Urinary bladder (tissue), 4 donors: ENCODE measurements at regions not wholly inside any gene's neighbourhood (a gene's known extent, or its start where the extent isn't known, plus 50 kb on each side); places are given as distances from the start of the nearest gene placed in this dataset. TPM values are rescaled to one million over a fixed set of nuclear protein-coding genes. Genes with fewer than 3 reads are reported as not detected.

Source experiments
- DNase-seq: peaks from one replicate; pipeline ENCODE4 v3.0.0-alpha.2; 2015; ENCODE audit errors: extremely low spot score
- H3K27ac ChIP-seq: one replicate; pipeline ENCODE4 v1.5.1; 2013; ENCODE audit warnings: low read depth, mild to moderate bottlenecking, moderate library complexity
- H3K36me3 ChIP-seq: one replicate; pipeline ENCODE4 v1.6.1; 2013; ENCODE audit warnings: mild to moderate bottlenecking, moderate library complexity; ENCODE audit not compliant: insufficient read depth
- H3K4me1 ChIP-seq: one replicate; pipeline ENCODE4 v1.6.1; 2013; ENCODE audit warnings: mild to moderate bottlenecking, moderate library complexity; ENCODE audit not compliant: insufficient read depth
- H3K4me3 ChIP-seq: one replicate; pipeline ENCODE4 v1.5.1; 2013; ENCODE audit warnings: low read depth, low read length
- WGBS: extraction: QIAGEN DNeasy Blood & Tissue Kit; methylation state at CpG from one replicate; pipeline ENCODE4 v1.1.7; 2013; 5-methylcytosine and 5-hydroxymethylcytosine counted together
- small RNA-seq: library from RNA; depleted of rRNA; stranded (forward); fragments of <200 nt; gene quantifications from one replicate; pipeline ENCODE3, GENCODE V24; 2014
- donor health status: healthy with polysubstance abuse.
- donor health status: healthy.

DNA sequence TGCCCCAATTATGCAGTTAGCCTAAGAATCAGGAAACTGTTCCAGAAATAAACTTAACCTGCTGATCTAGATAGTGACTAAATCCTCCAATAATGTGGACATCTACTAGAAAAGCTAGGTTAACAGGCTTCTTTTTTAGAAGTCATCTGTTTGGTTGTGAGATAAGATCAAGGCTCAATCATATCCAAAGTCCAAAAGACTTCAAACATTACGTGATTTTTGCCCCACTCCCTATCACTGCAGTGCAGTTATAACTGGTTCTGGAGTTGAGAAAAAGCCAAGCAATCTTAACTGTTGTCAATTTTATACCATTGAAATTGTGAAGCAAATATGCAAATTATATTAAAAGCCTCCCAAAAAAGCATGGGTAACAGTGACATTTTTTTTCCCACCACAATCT lies 781.4 kb downstream of the KLHL13 start:
- DNase-seq = no peak
- Histone ChIP-seq H3K4me3 (no peak overlapping the region), H3K36me3 (no peaks in the 10 kb centered on the region), H3K27ac (no peak overlapping the region), H3K4me1 (no peaks in the 10 kb centered on the region)
- 65% methylated on average over 1 of the region's 1 CpG for WGBS

GRCh38 chrX:117327373-117327772 lies 789.2 kb downstream of the KLHL13 start:
- 69% methylated on average over 1 of the region's 1 CpG for WGBS
- DNase-seq = no peak
- Histone ChIP-seq H3K4me1 (no peaks in the 10 kb centered on the region), H3K4me3 (no peak overlapping the region), H3K27ac (no peak overlapping the region), H3K36me3 (no peaks in the 10 kb centered on the region)

DNA sequence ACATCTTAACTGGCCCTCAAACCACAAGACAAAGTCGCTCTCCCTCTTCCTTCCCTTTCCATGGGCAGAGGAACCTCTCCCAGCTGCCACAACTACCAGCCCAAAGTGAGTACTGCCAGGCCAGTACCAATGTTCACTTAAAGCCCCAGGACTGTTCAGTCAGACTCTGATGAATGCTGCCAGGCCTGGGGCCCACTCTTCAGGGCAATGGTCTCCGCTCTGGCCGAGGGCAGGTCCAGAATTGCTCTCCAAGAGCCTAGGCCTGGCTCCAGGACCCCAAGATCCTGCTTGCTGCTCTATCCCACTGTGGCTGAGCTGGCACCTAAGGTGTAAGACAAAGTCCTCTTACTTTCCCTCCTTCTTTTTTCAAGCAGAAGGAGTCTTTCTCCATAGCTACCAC lies 790.9 kb downstream of the KLHL13 start:
- Histone ChIP-seq H3K27ac (no peak overlapping the region), H3K4me1 (no peaks in the 10 kb centered on the region), H3K36me3 (no peaks in the 10 kb centered on the region), H3K4me3 (no peak overlapping the region)
- WGBS = 85% methylated on average over 3 of the region's 3 CpGs
- no peak for DNase-seq

DNA sequence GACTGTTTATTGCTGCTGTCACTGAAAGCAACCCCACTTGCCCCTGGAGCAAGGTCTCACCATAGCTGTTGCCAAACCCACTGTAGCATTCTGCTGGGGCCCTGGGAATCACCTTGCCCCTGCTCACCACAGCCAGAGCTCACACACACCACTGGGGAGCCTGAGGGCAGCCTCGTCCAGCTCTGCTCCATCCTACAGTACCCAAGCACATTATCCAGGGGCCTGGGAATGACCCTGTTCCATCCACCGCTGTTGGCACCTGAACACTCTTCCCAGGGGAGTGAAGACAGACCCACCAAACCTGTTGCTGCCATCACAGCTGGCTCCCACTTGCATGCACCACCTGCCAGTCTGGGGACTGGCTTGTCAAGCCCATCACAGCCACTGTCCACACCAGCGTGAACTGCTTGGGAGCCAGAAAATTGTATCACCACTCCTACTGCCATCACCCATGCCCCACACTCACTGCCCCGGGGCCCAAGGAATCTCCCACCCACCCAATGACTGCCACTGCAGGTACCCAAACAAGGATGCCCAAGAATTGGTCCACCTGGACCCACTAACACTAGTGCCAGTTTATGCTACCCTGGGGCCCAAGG lies 811.3 kb downstream of the KLHL13 start:
- Histone ChIP-seq H3K4me1 (no peaks in the 10 kb centered on the region), H3K4me3 (no peak overlapping the region), H3K36me3 (no peaks in the 10 kb centered on the region), H3K27ac (no peak overlapping the region)
- WGBS = 87% methylated on average over 4 of the region's 4 CpGs
- DNase-seq = no peak

GRCh38 chrX:117301086-117301485 lies 815.5 kb downstream of the KLHL13 start:
- Histone ChIP-seq H3K36me3 (no peaks in the 10 kb centered on the region), H3K27ac (no peak overlapping the region), H3K4me3 (no peak overlapping the region), H3K4me1 (no peaks in the 10 kb centered on the region)
- 93% methylated on average over 1 of the region's 1 CpG for WGBS
- no peak for DNase-seq

DNA sequence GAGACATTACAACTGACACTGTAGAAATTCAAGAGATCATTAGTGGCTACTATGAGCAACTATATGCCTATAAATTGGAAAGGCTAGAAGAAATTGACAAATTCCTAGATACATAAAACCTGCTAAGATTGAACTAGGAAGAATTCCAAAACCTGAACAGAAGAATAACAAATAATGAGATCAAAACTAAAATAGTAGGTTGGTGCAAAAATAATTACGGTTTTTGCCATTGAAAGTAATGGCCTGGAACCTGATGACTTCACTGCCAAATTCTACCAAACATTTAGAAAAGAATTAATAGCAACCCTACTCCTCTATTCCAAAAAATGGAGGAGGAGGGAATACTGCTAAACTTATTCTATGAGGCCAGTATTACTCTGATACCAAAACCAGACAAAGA lies 824.9 kb downstream of the KLHL13 start:
- no peak for DNase-seq
- 0% methylated on average over 1 of the region's 1 CpG for WGBS
- Histone ChIP-seq H3K27ac (no peak overlapping the region), H3K36me3 (no peaks in the 10 kb centered on the region), H3K4me1 (no peaks in the 10 kb centered on the region), H3K4me3 (no peak overlapping the region)

- no peak for DNase-seq
- Histone ChIP-seq H3K27ac (no peak overlapping the region), H3K4me1 (no peaks in the 10 kb centered on the region), H3K4me3 (no peak overlapping the region), H3K36me3 (no peaks in the 10 kb centered on the region)
- WGBS = 40% methylated on average over 4 of the region's 4 CpGs
Measured at GRCh38 chrX:117274965-117275364, 812.2 kb upstream of the CT83 start.

Small RNA genes in the stretch of these regions (small RNA-seq; reads per million reads assigned to genes)
- not detected for gene AC005002.2
